ENCODE measurements at regions not wholly inside any gene's neighbourhood (a gene's known extent, or its start where the extent isn't known, plus 50 kb on each side); places are given as distances from the start of the nearest gene placed in this dataset.
A peak's percentile ranks its signal among the peaks of the same experiment; 100 is the strongest.

- no peak for DNase-seq
- H3K9me3 ChIP-seq: no peaks in the 10 kb centered on the region
- 24 to 43% methylated on average over 1 of the region's 1 CpG for WGBS, 2 donors
- peaks cover 0 to 51% (median 0%) of the 10 kb centered on the region in 3 donors for H3K4me1 ChIP-seq
- intact Hi-C loops (cut with DNase I): no loop called here
- TF ChIP-seq, protein P1, sequence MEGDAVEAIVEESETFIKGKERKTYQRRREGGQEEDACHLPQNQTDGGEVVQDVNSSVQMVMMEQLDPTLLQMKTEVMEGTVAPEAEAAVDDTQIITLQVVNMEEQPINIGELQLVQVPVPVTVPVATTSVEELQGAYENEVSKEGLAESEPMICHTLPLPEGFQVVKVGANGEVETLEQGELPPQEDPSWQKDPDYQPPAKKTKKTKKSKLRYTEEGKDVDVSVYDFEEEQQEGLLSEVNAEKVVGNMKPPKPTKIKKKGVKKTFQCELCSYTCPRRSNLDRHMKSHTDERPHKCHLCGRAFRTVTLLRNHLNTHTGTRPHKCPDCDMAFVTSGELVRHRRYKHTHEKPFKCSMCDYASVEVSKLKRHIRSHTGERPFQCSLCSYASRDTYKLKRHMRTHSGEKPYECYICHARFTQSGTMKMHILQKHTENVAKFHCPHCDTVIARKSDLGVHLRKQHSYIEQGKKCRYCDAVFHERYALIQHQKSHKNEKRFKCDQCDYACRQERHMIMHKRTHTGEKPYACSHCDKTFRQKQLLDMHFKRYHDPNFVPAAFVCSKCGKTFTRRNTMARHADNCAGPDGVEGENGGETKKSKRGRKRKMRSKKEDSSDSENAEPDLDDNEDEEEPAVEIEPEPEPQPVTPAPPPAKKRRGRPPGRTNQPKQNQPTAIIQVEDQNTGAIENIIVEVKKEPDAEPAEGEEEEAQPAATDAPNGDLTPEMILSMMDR (IDR thresholded peaks at IDR 0.05): no peak
- TF ChIP-seq POLR2A (IDR thresholded peaks at IDR 0.05): no peak
- no peaks in the 10 kb centered on the region for H3K27me3 ChIP-seq
- H3K36me3 ChIP-seq: no peaks in the 10 kb centered on the region
- H3K4me3 ChIP-seq: no peak overlapping the region
- peak overlapping the region in 3 of 4 donors; percentile 75 to 80 (median 78) for H3K27ac ChIP-seq
Observed at GRCh38 chr7:121745856-121746255, 127.1 kb upstream of the PTPRZ1 start.

GRCh38 chr7:121744877-121745276 is 128.1 kb upstream of the PTPRZ1 start:
- TF ChIP-seq, protein P1 (IDR thresholded peaks at IDR 0.05): no peak
- TF ChIP-seq POLR2A (IDR thresholded peaks at IDR 0.05): no peak

GRCh38 chr7:121744319-121744718 is 128.6 kb upstream of the PTPRZ1 start:
- Histone ChIP-seq H3K4me3 (no peak overlapping the region), H3K27me3 (no peaks in the 10 kb centered on the region), H3K36me3 (no peaks in the 10 kb centered on the region), H3K27ac (peak overlapping the region; percentile 75 to 84 (median 79)), H3K4me1 (peaks cover 0 to 51% (median 0%) of the 10 kb centered on the region in 3 donors), H3K9me3 (no peaks in the 10 kb centered on the region)
- TF ChIP-seq POLR2A (IDR thresholded peaks at IDR 0.05): no peak
- TF ChIP-seq, protein P1 (IDR thresholded peaks at IDR 0.05): no peak
- intact Hi-C loops (cut with DNase I): no loop called here
- no peak for DNase-seq
- 29 to 30% methylated on average over 3 of the region's 3 CpGs for WGBS, 2 donors

More at GRCh38 chr7:121744877-121745276, 128.1 kb upstream of the PTPRZ1 start:
- Histone ChIP-seq H3K36me3 (no peaks in the 10 kb centered on the region), H3K4me1 (peaks cover 0 to 51% (median 0%) of the 10 kb centered on the region in 3 donors), H3K27me3 (no peaks in the 10 kb centered on the region), H3K4me3 (no peak overlapping the region), H3K27ac (peak overlapping the region; percentile 75 to 84 (median 79)), H3K9me3 (no peaks in the 10 kb centered on the region)
- intact Hi-C loops (cut with DNase I): no loop called here
- no peak for DNase-seq
- WGBS, 2 donors: 35 to 52% methylated on average over 2 of the region's 2 CpGs

GRCh38 chr7:121741896-121742295 is 131.1 kb upstream of the PTPRZ1 start:
- H3K4me3 ChIP-seq: no peak overlapping the region
- H3K27me3 ChIP-seq: no peaks in the 10 kb centered on the region
- H3K4me1 ChIP-seq: peaks cover 0 to 47% (median 0%) of the 10 kb centered on the region in 3 donors
- intact Hi-C loops (cut with DNase I): no loop called here
- no peak for DNase-seq
- H3K9me3 ChIP-seq: no peaks in the 10 kb centered on the region
- peak overlapping the region in 2 of 4 donors; percentile 9 to 11 for H3K27ac ChIP-seq
- no peak for TF ChIP-seq POLR2A (IDR thresholded peaks at IDR 0.05)
- TF ChIP-seq, protein P1 (IDR thresholded peaks at IDR 0.05): no peak
- H3K36me3 ChIP-seq: no peaks in the 10 kb centered on the region

DNA sequence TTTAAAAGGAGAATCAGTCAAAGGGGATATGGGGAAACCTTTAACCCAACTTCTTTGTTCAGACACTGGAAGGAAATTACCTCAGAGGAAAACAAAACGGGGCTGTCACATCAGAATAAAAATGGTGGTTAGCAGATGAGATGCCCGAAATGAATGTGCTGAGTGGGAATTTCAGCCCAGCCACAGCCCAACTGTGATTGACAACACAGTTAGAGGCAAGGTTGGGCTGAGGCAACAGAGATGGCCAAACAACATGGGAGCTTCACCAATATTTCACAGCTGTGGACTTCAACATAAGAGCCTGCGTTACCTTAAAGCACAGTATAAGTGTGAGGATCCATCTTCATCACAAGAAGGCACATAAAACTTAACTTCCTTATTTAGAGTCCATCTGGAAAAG is 133.5 kb upstream of the PTPRZ1 start:
- intact Hi-C loops (cut with DNase I): no loop called here
- H3K9me3 ChIP-seq: no peaks in the 10 kb centered on the region
- 53 to 80% methylated on average over 3 of the region's 3 CpGs for WGBS, 2 donors
- no peak overlapping the region for H3K4me3 ChIP-seq
- H3K27ac ChIP-seq: no peak overlapping the region
- no peaks in the 10 kb centered on the region for H3K27me3 ChIP-seq
- DNase-seq: no peak
- H3K36me3 ChIP-seq: no peaks in the 10 kb centered on the region
- TF ChIP-seq, protein P1 (IDR thresholded peaks at IDR 0.05): no peak
- no peak for TF ChIP-seq POLR2A (IDR thresholded peaks at IDR 0.05)
- peaks cover 0 to 29% (median 0%) of the 10 kb centered on the region in 3 donors for H3K4me1 ChIP-seq

Measured in esophagus squamous epithelium (tissue), 5 donors.